H9 (cell line): ENCODE measurements at regions not wholly inside any gene's neighbourhood (a gene's known extent, or its start where the extent isn't known, plus 50 kb on each side); places are given as distances from the start of the nearest gene placed in this dataset.
A peak's percentile ranks its signal among the peaks of the same experiment; 100 is the strongest.

Experiments
- DNase-seq: peaks from one replicate; pipeline ENCODE4 v3.0.0-alpha.2; 2017
- H2AFZ ChIP-seq: one replicate; pipeline ENCODE4 v1.6.1; 2013; ENCODE audit warnings: mild to moderate bottlenecking, low read length, control low read depth, moderate library complexity
- H2AK5ac ChIP-seq: 2 replicates; pipeline ENCODE4 v1.6.1; 2013; ENCODE audit warnings: low read length, control low read depth, mixed read lengths; ENCODE audit not compliant: insufficient read length
- H2BK120ac ChIP-seq: one replicate; pipeline ENCODE4 v1.6.1; 2013; ENCODE audit warnings: low read depth, mild to moderate bottlenecking, low read length, control low read depth, inconsistent platforms; ENCODE audit not compliant: poor library complexity, severe bottlenecking
- H2BK12ac ChIP-seq: 2 replicates; pipeline ENCODE4 v1.6.1; 2013; ENCODE audit warnings: low read length, control low read depth, mixed read lengths, low read depth; ENCODE audit not compliant: insufficient read length
- H2BK15ac ChIP-seq: 2 replicates; pipeline ENCODE4 v1.6.1; 2013; ENCODE audit warnings: low read depth, low read length, control low read depth
- H2BK20ac ChIP-seq: one replicate; pipeline ENCODE4 v1.6.1; 2013; ENCODE audit warnings: low read depth, mild to moderate bottlenecking, low read length, control low read depth, inconsistent platforms; ENCODE audit not compliant: poor library complexity, severe bottlenecking
- H2BK5ac ChIP-seq: 2 replicates; pipeline ENCODE4 v1.6.1; 2013; ENCODE audit warnings: low read length, control low read depth, mixed read lengths; ENCODE audit not compliant: insufficient read length
- H3K14ac ChIP-seq: 2 replicates; pipeline ENCODE4 v1.6.1; 2013; ENCODE audit warnings: low read length, control low read depth; ENCODE audit not compliant: insufficient read depth
- H3K18ac ChIP-seq: 2 replicates; pipeline ENCODE4 v1.6.1; 2013; ENCODE audit warnings: low read depth, mild to moderate bottlenecking, mixed read lengths, low read length, control low read depth; ENCODE audit not compliant: insufficient read length
- H3K23ac ChIP-seq: 2 replicates; pipeline ENCODE4 v1.6.1; 2013; ENCODE audit warnings: low read length, control low read depth, mixed read lengths, low read depth; ENCODE audit not compliant: insufficient read length
- H3K23me2 ChIP-seq: 2 replicates; pipeline ENCODE4 v1.6.1; 2013; ENCODE audit warnings: low read depth, mild to moderate bottlenecking, mixed read lengths, low read length, control low read depth; ENCODE audit not compliant: insufficient read length, poor library complexity, severe bottlenecking
- H3K27ac ChIP-seq: 2 replicates; pipeline ENCODE4 v1.5.1; 2013; ENCODE audit warnings: low read length, control low read depth, mixed read lengths, low read depth; ENCODE audit not compliant: insufficient read length
- H3K27me3 ChIP-seq: 2 replicates; pipeline ENCODE4 v1.6.1; 2013; ENCODE audit warnings: low read length, control low read depth, inconsistent platforms; ENCODE audit not compliant: insufficient read depth
- H3K4ac ChIP-seq: 2 replicates; pipeline ENCODE4 v1.6.1; 2013; ENCODE audit warnings: low read depth, mild to moderate bottlenecking, control low read depth, inconsistent platforms, low read length, moderate library complexity
- H3K4me1 ChIP-seq: 2 replicates; pipeline ENCODE4 v1.6.1; 2013; ENCODE audit warnings: low read length, control low read depth, inconsistent platforms; ENCODE audit not compliant: insufficient read depth
- H3K4me2 ChIP-seq: 2 replicates; pipeline ENCODE4 v1.6.1; 2013; ENCODE audit warnings: low read length, control low read depth, mixed read lengths; ENCODE audit not compliant: insufficient read length, insufficient read depth
- H3K56ac ChIP-seq: 2 replicates; pipeline ENCODE4 v1.6.1; 2013; ENCODE audit warnings: low read depth, mild to moderate bottlenecking, mixed read lengths, low read length, control low read depth; ENCODE audit not compliant: insufficient read length
- H3K79me1 ChIP-seq: 2 replicates; pipeline ENCODE4 v1.6.1; 2013; ENCODE audit warnings: low read depth, mild to moderate bottlenecking, moderate library complexity, low read length, control low read depth, inconsistent platforms; ENCODE audit not compliant: insufficient read depth, poor library complexity, severe bottlenecking
- H3K79me2 ChIP-seq: 2 replicates; pipeline ENCODE4 v1.6.1; 2013; ENCODE audit warnings: low read length, control low read depth, inconsistent platforms; ENCODE audit not compliant: insufficient read depth
- H3K9ac ChIP-seq: 2 replicates; pipeline ENCODE4 v1.6.1; 2013; ENCODE audit warnings: low read length, control low read depth, mixed read lengths; ENCODE audit not compliant: insufficient read length; ENCODE audit errors: extremely low read depth
- H3K9me3 ChIP-seq: one replicate; pipeline ENCODE4 v1.6.1; 2013; ENCODE audit warnings: low read depth, low read length, inconsistent platforms; ENCODE audit not compliant: control insufficient read depth
- H3T11ph ChIP-seq: one replicate; pipeline ENCODE4 v1.6.1; 2013; ENCODE audit warnings: mild to moderate bottlenecking, low read length, control low read depth, inconsistent platforms
- H4K20me1 ChIP-seq: one replicate; pipeline ENCODE4 v1.6.1; 2013; ENCODE audit not compliant: control insufficient read depth, insufficient read length, insufficient read depth
- H4K5ac ChIP-seq: 2 replicates; pipeline ENCODE4 v1.6.1; 2013; ENCODE audit warnings: low read depth, mild to moderate bottlenecking, mixed read lengths, low read length, control low read depth; ENCODE audit not compliant: insufficient read length
- H4K8ac ChIP-seq: replicated peaks from 2 replicates; pipeline ENCODE4 v1.6.1; 2013; ENCODE audit warnings: low read length, control low read depth, mixed read lengths, low read depth; ENCODE audit not compliant: insufficient read length
- H4K91ac ChIP-seq: 2 replicates; pipeline ENCODE4 v1.6.1; 2013; ENCODE audit warnings: low read depth, mild to moderate bottlenecking, moderate library complexity, mixed read lengths, low read length, control low read depth; ENCODE audit not compliant: insufficient read length
- H3K27ac Mint-ChIP-seq, 3 experiments: 2 replicates in 2 of 3; 3 replicates in 1 of 3; pipeline ENCODE4 v1.8.0; 2020 to 2021; ENCODE audit warnings: mixed read lengths in 3 of 3, mild to moderate bottlenecking in 1 of 3, moderate library complexity in 1 of 3
- H3K27me3 Mint-ChIP-seq: 2 replicates; pipeline ENCODE4 v1.8.0; 2021; ENCODE audit warnings: low read depth, mild to moderate bottlenecking, moderate library complexity, mixed read lengths
- H3K36me3 Mint-ChIP-seq, 3 experiments: 2 replicates in 2 of 3; 3 replicates in 1 of 3; pipeline ENCODE4 v1.8.0; 2020 to 2021; ENCODE audit warnings: low read depth in 3 of 3, mixed read lengths in 3 of 3; ENCODE audit not compliant: insufficient read depth in 1 of 3
- H3K4me1 Mint-ChIP-seq, 2 experiments: 2 replicates each; pipeline ENCODE4 v1.8.0; 2020; ENCODE audit warnings: mixed read lengths in 2 of 2
- H3K4me3 Mint-ChIP-seq, 2 experiments: 2 replicates in 1 of 2; 3 replicates in 1 of 2; pipeline ENCODE4 v1.8.0; 2020 to 2021; ENCODE audit warnings: mild to moderate bottlenecking in 2 of 2, mixed read lengths in 2 of 2, moderate library complexity in 1 of 2
- H3K9me3 Mint-ChIP-seq, 2 experiments: 2 replicates in 1 of 2; 3 replicates in 1 of 2; pipeline ENCODE4 v1.8.0; 2020; ENCODE audit warnings: mild to moderate bottlenecking in 2 of 2, mixed read lengths in 2 of 2, moderate library complexity in 1 of 2
- CTCF ChIP-seq: fragments of 200-600 bp; sonication (generic); conservative IDR thresholded peaks from 3 replicates; pipeline ENCODE4 v1.8.0; 2021; ENCODE audit warnings: antibody characterized with exemption, mild to moderate bottlenecking
- WGBS: extraction: QIAGEN DNeasy Blood & Tissue Kit; methylation state at CpG from one replicate; pipeline ENCODE4 v1.1.7; 2013; ENCODE audit warnings: missing lambda C conversion rate, low lambda C conversion rate, mixed read lengths; ENCODE audit not compliant: insufficient read length; ENCODE audit errors: extremely low coverage; 5-methylcytosine and 5-hydroxymethylcytosine counted together

GRCh38 chr4:182019148-182019652 lies 224.0 kb upstream of the TENM3 start:
- no peak for DNase-seq
- H2AFZ ChIP-seq: no peak overlapping the region

More at GRCh38 chr4:182019148-182019652, 224.0 kb upstream of the TENM3 start:
- Histone ChIP-seq H2BK20ac (no peak overlapping the region), H3K9me3 (no peaks in the 10 kb centered on the region), H3K4ac (no peak overlapping the region), H4K5ac (no peak overlapping the region), H3K23me2 (no peaks in the 10 kb centered on the region), H2BK120ac (no peak overlapping the region), H3K27me3 (no peaks in the 10 kb centered on the region), H2AK5ac (no peak overlapping the region), H3K79me1 (no peaks in the 10 kb centered on the region), H4K20me1 (no peaks in the 10 kb centered on the region), H4K8ac (no peak overlapping the region), H3K4me1 (no peaks in the 10 kb centered on the region), H3K9ac (no peak overlapping the region), H3T11ph (no peak overlapping the region), H2BK12ac (no peak overlapping the region), H4K91ac (no peak overlapping the region), H3K79me2 (no peaks in the 10 kb centered on the region), H3K27ac (no peak overlapping the region), H3K4me2 (no peak overlapping the region), H3K18ac (no peak overlapping the region), H3K56ac (no peak overlapping the region), H2BK15ac (no peak overlapping the region), H3K14ac (no peak overlapping the region), H2BK5ac (no peak overlapping the region), H3K23ac (no peak overlapping the region)
- TF ChIP-seq CTCF: no peak
- no CpG with 5 or more reads among the region's 5 CpGs for WGBS
- H3K36me3 Mint-ChIP-seq: peaks cover 0 to 3% (median 0%) of the 10 kb centered on the region in 3 experiments; a peak in 1 of 7 replicates
- peak overlapping the region in 1 of 3 experiments; percentile 34; a peak in 1 of 7 replicates for H3K27ac Mint-ChIP-seq
- no peak overlapping the region for H3K4me3 Mint-ChIP-seq
- no peaks in the 10 kb centered on the region; a peak in 1 of 5 replicates for H3K9me3 Mint-ChIP-seq
- H3K4me1 Mint-ChIP-seq: peaks cover 13% of the 10 kb centered on the region in 2 experiments
- no peaks in the 10 kb centered on the region for H3K27me3 Mint-ChIP-seq
